ENCODE measurements at regions not wholly inside any gene's neighbourhood (a gene's known extent, or its start where the extent isn't known, plus 50 kb on each side); places are given as distances from the start of the nearest gene placed in this dataset.

DNA sequence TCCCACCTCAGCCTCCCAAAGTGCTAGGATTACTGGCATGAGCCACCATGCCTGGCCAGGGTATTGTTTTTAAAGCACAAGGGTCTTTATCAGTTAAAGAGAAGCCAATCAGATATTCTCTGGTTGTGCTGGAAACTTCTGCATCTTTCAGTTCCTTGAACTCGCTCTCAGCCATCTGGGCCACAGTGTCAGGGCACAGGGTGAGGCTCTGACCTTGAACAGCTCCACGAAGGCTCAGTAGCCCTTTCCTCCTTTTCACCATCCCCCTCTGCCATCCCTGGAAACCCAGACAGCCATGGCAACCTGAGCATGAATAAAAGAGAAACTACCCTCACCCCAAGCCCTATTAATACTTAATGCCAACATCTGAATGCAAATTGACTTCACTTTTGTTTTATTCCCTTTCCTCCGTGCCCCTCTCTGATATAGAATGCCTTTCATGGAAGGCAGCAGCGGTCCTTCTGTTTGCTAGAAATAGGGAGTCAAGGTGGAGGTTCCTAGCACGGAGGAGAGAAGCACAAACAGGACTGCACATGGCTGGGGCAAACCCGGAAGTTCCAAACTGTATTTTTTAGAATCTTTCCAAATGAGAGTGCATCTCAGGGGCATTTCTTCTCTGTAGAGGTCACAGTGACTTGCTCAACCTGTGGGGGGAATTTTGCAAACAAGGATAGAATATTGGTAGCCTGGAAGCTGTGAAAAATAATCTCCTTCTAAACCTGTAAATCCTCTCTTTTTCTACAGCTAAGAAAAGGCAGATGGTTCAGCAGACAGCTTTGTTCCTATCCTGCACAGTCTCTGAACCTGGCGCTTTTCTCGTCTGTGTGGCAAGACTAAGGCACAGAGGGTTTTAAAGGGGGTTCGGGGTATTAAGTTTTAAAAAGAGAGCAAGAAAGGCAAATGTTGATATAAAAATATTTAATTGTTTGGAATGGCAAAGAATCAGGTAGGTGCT lies 176.4 kb upstream of the RREB1 start:
- no peak for TF ChIP-seq CTCF (conservative IDR thresholded peaks at IDR 0.05)
- TF ChIP-seq ZFX (IDR thresholded peaks at IDR 0.05), result no peak
